Upper lobe of right lung (tissue), 1 donor: ENCODE measurements at regions not wholly inside any gene's neighbourhood (a gene's known extent, or its start where the extent isn't known, plus 50 kb on each side); places are given as distances from the start of the nearest gene placed in this dataset.

Experiments used
- ATAC-seq: fragments of 200-7000 bp; cut with Tn5 transposase; one replicate; pipeline ENCODE4 v1.9.1; 2020; ENCODE audit warnings: mild to moderate bottlenecking, moderate library complexity
- DNase-seq: peaks from one replicate; pipeline ENCODE4 v3.0.0-alpha.2; 2020
- H3K27ac ChIP-seq: fragments of 200-600 bp; one replicate; pipeline ENCODE4 v1.8.0; 2022
- H3K27me3 ChIP-seq: fragments of 200-600 bp; one replicate; pipeline ENCODE4 v1.8.0; 2022; ENCODE audit warnings: mild to moderate bottlenecking
- H3K36me3 ChIP-seq: fragments of 200-600 bp; one replicate; pipeline ENCODE4 v1.8.0; 2022
- H3K4me1 ChIP-seq: fragments of 200-600 bp; one replicate; pipeline ENCODE4 v1.8.0; 2022
- H3K4me3 ChIP-seq: fragments of 200-600 bp; one replicate; pipeline ENCODE4 v1.8.0; 2022; ENCODE audit warnings: mild to moderate bottlenecking
- H3K9me3 ChIP-seq: fragments of 200-600 bp; one replicate; pipeline ENCODE4 v1.8.0; 2022
- intact Hi-C: fragments of 100-400 bp; cut with DNase I; formaldehyde crosslinking; loops from one replicate; pipeline ENCODE4 v1.11.0; 2022
- TF ChIP-seq, protein P1 (sequence below): fragments of 200-600 bp; IDR thresholded peaks from one replicate; pipeline ENCODE4 v1.8.0; 2022; ENCODE audit warnings: antibody characterized with exemption
- donor health status: DM: no; HTN: yes; CAD: no; lungs with severe emphysema.

GRCh38 chr9:108392877-108393276 lies 462.9 kb downstream of the ACTL7B start:
- ATAC-seq (no peak), DNase-seq (no peak)
- Histone ChIP-seq H3K27me3 (no peaks in the 10 kb centered on the region), H3K36me3 (no peaks in the 10 kb centered on the region), H3K27ac (no peak overlapping the region), H3K4me1 (no peaks in the 10 kb centered on the region), H3K9me3 (no peaks in the 10 kb centered on the region), H3K4me3 (no peak overlapping the region)
- intact Hi-C loops = no loop called here
- TF ChIP-seq, protein P1, sequence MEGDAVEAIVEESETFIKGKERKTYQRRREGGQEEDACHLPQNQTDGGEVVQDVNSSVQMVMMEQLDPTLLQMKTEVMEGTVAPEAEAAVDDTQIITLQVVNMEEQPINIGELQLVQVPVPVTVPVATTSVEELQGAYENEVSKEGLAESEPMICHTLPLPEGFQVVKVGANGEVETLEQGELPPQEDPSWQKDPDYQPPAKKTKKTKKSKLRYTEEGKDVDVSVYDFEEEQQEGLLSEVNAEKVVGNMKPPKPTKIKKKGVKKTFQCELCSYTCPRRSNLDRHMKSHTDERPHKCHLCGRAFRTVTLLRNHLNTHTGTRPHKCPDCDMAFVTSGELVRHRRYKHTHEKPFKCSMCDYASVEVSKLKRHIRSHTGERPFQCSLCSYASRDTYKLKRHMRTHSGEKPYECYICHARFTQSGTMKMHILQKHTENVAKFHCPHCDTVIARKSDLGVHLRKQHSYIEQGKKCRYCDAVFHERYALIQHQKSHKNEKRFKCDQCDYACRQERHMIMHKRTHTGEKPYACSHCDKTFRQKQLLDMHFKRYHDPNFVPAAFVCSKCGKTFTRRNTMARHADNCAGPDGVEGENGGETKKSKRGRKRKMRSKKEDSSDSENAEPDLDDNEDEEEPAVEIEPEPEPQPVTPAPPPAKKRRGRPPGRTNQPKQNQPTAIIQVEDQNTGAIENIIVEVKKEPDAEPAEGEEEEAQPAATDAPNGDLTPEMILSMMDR = no peak

- Histone ChIP-seq H3K36me3 (no peaks in the 10 kb centered on the region), H3K27me3 (no peaks in the 10 kb centered on the region), H3K4me1 (no peaks in the 10 kb centered on the region), H3K9me3 (no peaks in the 10 kb centered on the region), H3K27ac (no peak overlapping the region), H3K4me3 (no peak overlapping the region)
- no peak for ATAC-seq
- TF ChIP-seq, protein P1 = no peak
- intact Hi-C loops = no loop called here
- no peak for DNase-seq
Measured at GRCh38 chr9:108389056-108389455, 466.7 kb downstream of the ACTL7B start.

DNA sequence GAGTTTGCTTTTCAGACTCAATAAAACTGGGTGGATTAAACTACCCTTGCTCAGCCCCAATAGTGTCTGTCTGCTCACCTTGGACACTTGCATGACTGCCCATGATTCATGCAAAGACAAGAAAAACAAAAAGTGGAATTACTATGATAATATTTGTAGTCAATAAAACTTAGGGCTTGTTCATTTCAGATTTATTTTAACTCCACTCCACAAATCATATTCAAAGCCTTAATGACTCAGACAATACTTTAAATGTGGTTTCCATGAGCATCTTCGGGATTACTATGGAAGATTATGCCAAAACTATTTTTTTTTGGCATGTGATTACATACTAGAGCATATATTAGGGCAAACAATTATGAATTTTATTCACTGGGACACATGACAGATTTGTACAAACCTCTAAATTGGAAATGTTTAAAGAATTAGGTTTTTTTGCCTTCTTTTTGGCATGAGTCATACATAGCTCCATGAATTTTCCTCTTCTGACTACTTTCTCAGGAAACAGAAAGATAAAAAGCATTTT lies 468.9 kb downstream of the ACTL7B start:
- ATAC-seq = no peak
- Histone ChIP-seq H3K27ac (no peak overlapping the region), H3K27me3 (no peaks in the 10 kb centered on the region), H3K4me1 (no peaks in the 10 kb centered on the region), H3K9me3 (no peaks in the 10 kb centered on the region), H3K36me3 (no peaks in the 10 kb centered on the region), H3K4me3 (no peak overlapping the region)
- TF ChIP-seq, protein P1 = no peak
- DNase-seq = no peak
- intact Hi-C loops = no loop called here

DNA sequence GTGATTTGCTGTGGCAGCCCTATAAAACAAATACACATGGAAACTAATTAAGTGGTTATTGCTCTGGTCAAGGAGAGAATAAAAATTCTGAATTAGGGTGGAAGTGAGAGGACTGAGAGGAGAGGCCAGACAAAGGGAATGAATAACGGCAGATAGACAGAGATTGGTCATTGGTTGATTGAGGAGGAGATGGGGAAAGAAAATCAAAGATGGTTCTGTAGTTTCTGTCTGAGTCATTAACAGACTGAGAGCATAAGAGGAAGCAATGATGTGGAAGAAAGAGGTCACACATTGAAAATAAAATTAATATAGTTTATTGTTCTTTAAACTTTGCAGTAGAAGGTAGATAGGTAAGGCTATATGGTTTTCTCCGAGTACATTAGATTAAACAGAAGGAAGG lies 469.8 kb downstream of the ACTL7B start:
- TF ChIP-seq, protein P1 = no peak
- DNase-seq = no peak
- Histone ChIP-seq H3K36me3 (no peaks in the 10 kb centered on the region), H3K9me3 (no peaks in the 10 kb centered on the region), H3K4me1 (no peaks in the 10 kb centered on the region), H3K27me3 (no peaks in the 10 kb centered on the region), H3K27ac (no peak overlapping the region), H3K4me3 (no peak overlapping the region)
- ATAC-seq = no peak
- intact Hi-C loops = no loop called here

DNA sequence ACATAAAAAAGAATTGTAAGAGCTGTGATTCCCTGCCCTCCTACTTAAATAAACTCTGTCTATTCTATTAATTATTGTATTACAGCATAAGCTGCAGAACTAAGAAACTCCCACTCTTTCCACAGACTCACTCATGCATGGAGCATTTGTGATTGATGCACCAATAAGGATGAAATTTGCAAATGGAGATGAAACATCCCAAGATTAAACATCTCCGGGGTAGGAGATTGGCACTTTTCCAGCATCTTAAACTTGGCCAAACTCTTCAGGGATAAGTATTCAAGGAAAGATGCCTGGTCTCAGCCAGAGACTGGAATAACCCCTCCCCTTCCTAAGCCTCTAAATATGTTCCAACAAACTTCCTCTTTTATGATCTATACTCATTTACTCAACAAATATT lies 472.0 kb downstream of the ACTL7B start:
- no peak for ATAC-seq
- Histone ChIP-seq H3K27me3 (no peaks in the 10 kb centered on the region), H3K4me1 (no peaks in the 10 kb centered on the region), H3K9me3 (no peaks in the 10 kb centered on the region), H3K27ac (no peak overlapping the region), H3K36me3 (no peaks in the 10 kb centered on the region), H3K4me3 (no peak overlapping the region)
- intact Hi-C loops = no loop called here
- no peak for DNase-seq
- TF ChIP-seq, protein P1 = no peak

- no peak overlapping the region for H3K4me3 ChIP-seq
- no peak for DNase-seq
- H3K27me3 ChIP-seq = no peaks in the 10 kb centered on the region
Measured at GRCh38 chr9:108382310-108382709, 473.5 kb downstream of the ACTL7B start.

More at GRCh38 chr9:108382310-108382709, 473.5 kb downstream of the ACTL7B start:
- no peak for ATAC-seq
- Histone ChIP-seq H3K9me3 (no peaks in the 10 kb centered on the region), H3K27ac (no peak overlapping the region), H3K36me3 (no peaks in the 10 kb centered on the region), H3K4me1 (no peaks in the 10 kb centered on the region)
- TF ChIP-seq, protein P1 = no peak
- intact Hi-C loops = no loop called here
